A549 (cell line): ENCODE measurements at regions not wholly inside any gene's neighbourhood (a gene's known extent, or its start where the extent isn't known, plus 50 kb on each side); places are given as distances from the start of the nearest gene placed in this dataset.
A peak's percentile ranks its signal among the peaks of the same experiment; 100 is the strongest.

Experiments used
- ATAC-seq, 2 experiments: fragments of 200-7000 bp in 1 of 2; fragments of >200 bp in 1 of 2; cut with Nextera tagmentation in 1 of 2; cut with Tn5 transposase in 1 of 2; 3 replicates each; pipeline versions ENCODE4 v1.8.0 to v1.9.1; 2018 to 2020; ENCODE audit warnings: mild to moderate bottlenecking in 1 of 2, moderate library complexity in 1 of 2
- CTCF ChIA-PET: fragments of 300-600 bp; sonication (Branson Sonifier 250); formaldehyde crosslinking; extraction: SDS; loops from one replicate; lab custom pipeline; 2021; ENCODE audit warnings: antibody characterized with exemption, inconsistent platforms; lab: Yijun Ruan, JAX
- POLR2A ChIA-PET: fragments of 350-600 bp; formaldehyde crosslinking; extraction: SDS; loops from one replicate; lab custom pipeline; 2021; ENCODE audit warnings: antibody characterized with exemption, inconsistent platforms; lab: Yijun Ruan, JAX
- DNase-seq, 2 experiments: peaks; one replicate each; pipeline versions ENCODE4 v3.0.0 to v3.0.0-alpha.2; 2011 to 2016; ENCODE audit warnings: low read depth in 1 of 2, low spot score in 1 of 2
- FAIRE-seq: peaks from 2 replicates; lab custom pipeline; 2011; peaks lifted over from hg19 to GRCh38; lab: Jason Lieb, UNC
- H3K27ac ChIP-seq, 2 experiments: fragments of >200 bp; sonication (Bioruptor Twin); formaldehyde crosslinking; 3 replicates each; pipeline ENCODE4 v1.5.1; 2016 to 2017
- H3K4me1 ChIP-seq: fragments of >200 bp; sonication (Bioruptor Twin); formaldehyde crosslinking; 3 replicates; pipeline ENCODE4 v1.6.1; 2016
- H3K4me2 ChIP-seq: fragments of >200 bp; sonication (Bioruptor Twin); formaldehyde crosslinking; 3 replicates; pipeline ENCODE4 v1.6.1; 2016
- H3K4me3 ChIP-seq: fragments of >200 bp; sonication (Bioruptor Twin); formaldehyde crosslinking; 3 replicates; pipeline ENCODE4 v1.5.1; 2016
- H3K9me3 ChIP-seq: fragments of >200 bp; sonication (Bioruptor Twin); formaldehyde crosslinking; 3 replicates; pipeline ENCODE4 v1.6.1; 2016
- ATOH8 ChIP-seq: fragments of 250-450 bp; sonication (Bioruptor Pico); IDR thresholded peaks from 2 replicates; pipeline ENCODE4 v1.5.0; 2020; ENCODE audit warnings: low read depth, mild to moderate bottlenecking, moderate library complexity
- CBX8 ChIP-seq: fragments of 200-600 bp; sonication (generic); IDR thresholded peaks from 2 replicates; pipeline ENCODE4 v1.6.1; 2016
- CEBPB ChIP-seq, 2 experiments: fragments of >200 bp in 1 of 2; sonication (Bioruptor Twin) in 1 of 2; formaldehyde crosslinking in 1 of 2; IDR thresholded peaks; 2 replicates each; pipeline ENCODE4 v1.6.1; 2012 to 2016
- CHD2 ChIP-seq: fragments of 150-350 bp; IDR thresholded peaks from 2 replicates; pipeline ENCODE4 v1.6.1; 2014; ENCODE audit warnings: low read length; ENCODE audit not compliant: partially characterized antibody
- ELK1 ChIP-seq: fragments of 150-350 bp; IDR thresholded peaks from 2 replicates; pipeline ENCODE4 v1.6.1; 2014; ENCODE audit warnings: low read depth, mild to moderate bottlenecking, low read length
- EP300 ChIP-seq, 2 experiments: fragments of >200 bp; sonication (Bioruptor Twin); formaldehyde crosslinking; IDR thresholded peaks; 2 replicates in 1 of 2; 3 replicates in 1 of 2; pipeline ENCODE4 v1.6.1; 2016 to 2017
- ESRRA ChIP-seq: fragments of 150-350 bp; IDR thresholded peaks from 2 replicates; pipeline ENCODE4 v1.6.1; 2014; ENCODE audit warnings: mild to moderate bottlenecking, low read length, borderline replicate concordance
- FOSL2 ChIP-seq, 2 experiments: fragments of 450-650 bp in 1 of 2; fragments of >200 bp in 1 of 2; sonication (Bioruptor Twin) in 1 of 2; formaldehyde crosslinking; IDR thresholded peaks; 2 replicates each; pipeline versions ENCODE4 v1.5.0 to v1.6.1; 2016 to 2020; ENCODE audit warnings: mild to moderate bottlenecking in 1 of 2, moderate library complexity in 1 of 2
- FOXS1 ChIP-seq: fragments of 250-450 bp; sonication (Bioruptor Pico); IDR thresholded peaks from 2 replicates; pipeline ENCODE4 v1.5.0; 2020; ENCODE audit warnings: mild to moderate bottlenecking, moderate library complexity
- HDAC2 ChIP-seq: fragments of 200-600 bp; sonication (generic); IDR thresholded peaks from 2 replicates; pipeline ENCODE4 v1.6.1; 2016
- HEYL ChIP-seq: fragments of 250-450 bp; sonication (Bioruptor Pico); IDR thresholded peaks from 2 replicates; pipeline ENCODE4 v1.8.0; 2021; ENCODE audit warnings: mild to moderate bottlenecking, moderate library complexity
- JUN ChIP-seq, 2 experiments: fragments of >200 bp; sonication (Bioruptor Twin); formaldehyde crosslinking; IDR thresholded peaks; 2 replicates in 1 of 2; 3 replicates in 1 of 2; pipeline ENCODE4 v1.6.1; 2016 to 2017
- KDM1A ChIP-seq: fragments of 200-600 bp; sonication (generic); IDR thresholded peaks from 2 replicates; pipeline ENCODE4 v1.6.1; 2016; ENCODE audit warnings: low read depth, mild to moderate bottlenecking
- MAFK ChIP-seq: fragments of 450-650 bp; IDR thresholded peaks from 2 replicates; pipeline ENCODE4 v1.6.1; 2014; ENCODE audit not compliant: partially characterized antibody
- MYC ChIP-seq: IDR thresholded peaks from 2 replicates; pipeline ENCODE4 v1.6.1; 2012; ENCODE audit warnings: mild to moderate bottlenecking, inconsistent platforms, low read length, improper control_type of control experiment, borderline replicate concordance
- NR3C1 ChIP-seq: fragments of >200 bp; sonication (Bioruptor Twin); formaldehyde crosslinking; IDR thresholded peaks from 3 replicates; pipeline ENCODE4 v1.6.1; 2017
- RAD21 ChIP-seq, 2 experiments: fragments of >200 bp in 1 of 2; sonication (Bioruptor Twin) in 1 of 2; formaldehyde crosslinking in 1 of 2; IDR thresholded peaks in 1 of 2; conservative IDR thresholded peaks in 1 of 2; 2 replicates in 1 of 2; 3 replicates in 1 of 2; pipeline ENCODE4 v1.6.1; 2012 to 2018; ENCODE audit warnings: inconsistent platforms in 1 of 2
- SMC3 ChIP-seq: fragments of >200 bp; sonication (Bioruptor Twin); formaldehyde crosslinking; IDR thresholded peaks from 3 replicates; pipeline ENCODE4 v1.6.1; 2018; ENCODE audit warnings: inconsistent platforms
- TFCP2L1 ChIP-seq: fragments of 250-450 bp; sonication (Bioruptor Pico); IDR thresholded peaks from 2 replicates; pipeline ENCODE4 v1.5.0; 2021; ENCODE audit warnings: mild to moderate bottlenecking
- USF2 ChIP-seq: fragments of 450-650 bp; IDR thresholded peaks from 2 replicates; pipeline ENCODE4 v1.6.1; 2014; ENCODE audit warnings: antibody characterized with exemption
- ZC3H11A ChIP-seq: fragments of 450-650 bp; IDR thresholded peaks from 2 replicates; pipeline ENCODE4 v1.6.1; 2014; ENCODE audit warnings: antibody characterized with exemption, mild to moderate bottlenecking
- ZFP36 ChIP-seq: fragments of 450-650 bp; IDR thresholded peaks from 2 replicates; pipeline ENCODE4 v1.6.1; 2014; ENCODE audit warnings: borderline replicate concordance; ENCODE audit not compliant: partially characterized antibody
- WGBS: methylation state at CpG from one replicate; pipeline ENCODE4 v1.1.6; 2017; ENCODE audit errors: missing lambda C conversion rate; 5-methylcytosine and 5-hydroxymethylcytosine counted together

- TF ChIP-seq HDAC2 (no peak), ZC3H11A (no peak), CHD2 (no peak), MYC (peak; percentile 77; the same call in 1 of the 2 replicates), FOXS1 (CRISPR knock-in tag) (peak; percentile 35; the same call in 1 of the 2 replicates), KDM1A (no peak), ELK1 (no peak), HEYL (CRISPR knock-in tag) (no peak), JUN (IDR thresholded peaks at IDR 0.05) (peak; percentile 66 to 90; a peak in 4 of 5 replicates), FOSL2 (IDR thresholded peaks at IDR 0.05) (no peak), FOSL2 (CRISPR knock-in tag; IDR thresholded peaks at IDR 0.05) (peak; percentile 42; the same call in 1 of the 2 replicates)
Observed at GRCh38 chr9:6703898-6704639, 53.7 kb upstream of the KDM4C start (continued).

GRCh38 chr9:6702707-6703106 is 55.1 kb upstream of the KDM4C start:
- CTCF ChIA-PET = no interaction called here
- FAIRE-seq = no peak

GRCh38 chr9:6696178-6696577 is 50.6 kb upstream of the GLDC start:
- H3K9me3 ChIP-seq = no peaks in the 10 kb centered on the region
- no peaks in the 10 kb centered on the region for H3K4me1 ChIP-seq
- ChIA-PET POLR2A (no interaction called here), CTCF (interaction anchor here (1.3 kb wide), 1 partner anchor 10 kb away, joined by 5 read pairs; no protein-coding TSS in a partner anchor)
- WGBS = 92% methylated on average over 9 of the region's 9 CpGs
- DNase-seq = no peak
- H3K4me3 ChIP-seq = no peak overlapping the region
- TF ChIP-seq JUN (IDR thresholded peaks at IDR 0.05) = no peak
- TF ChIP-seq CBX8 = no peak
- TF ChIP-seq ATOH8 (CRISPR knock-in tag) = no peak
- no peak for TF ChIP-seq CHD2
- TF ChIP-seq MAFK = no peak
- no peak for TF ChIP-seq ZFP36
- TF ChIP-seq EP300 (IDR thresholded peaks at IDR 0.05) = no peak
- no peak for TF ChIP-seq USF2
- TF ChIP-seq NR3C1 = no peak
- no peak for TF ChIP-seq TFCP2L1 (CRISPR knock-in tag)
- no peak for TF ChIP-seq CEBPB (IDR thresholded peaks at IDR 0.05)
- TF ChIP-seq ESRRA = no peak
- no peak for TF ChIP-seq SMC3
- TF ChIP-seq HDAC2 = no peak
- no peak for TF ChIP-seq RAD21 (conservative IDR thresholded peaks at IDR 0.05 in 1 of 2, IDR thresholded peaks at IDR 0.05 in 1 of 2)
- TF ChIP-seq, all 56 proteins: peak for 0
- ATAC-seq (no peak), FAIRE-seq (no peak)
- Histone ChIP-seq H3K27ac (no peak overlapping the region), H3K4me2 (no peak overlapping the region)

More at GRCh38 chr9:6702707-6703106, 55.1 kb upstream of the KDM4C start:
- Histone ChIP-seq H3K27ac (no peak overlapping the region), H3K4me1 (peaks cover 4% of the 10 kb centered on the region; the same call in 2 of the 3 replicates), H3K9me3 (no peaks in the 10 kb centered on the region), H3K4me2 (peak overlapping the region; percentile 82)
- POLR2A ChIA-PET = interaction anchor here (4.0 kb wide), 1 partner anchor 55 kb away, joined by 32 read pairs; the partner anchor contains the start of gene KDM4C
- WGBS = 92% methylated on average over 7 of the region's 7 CpGs
- TF ChIP-seq FOXS1 (CRISPR knock-in tag) (no peak), FOSL2 (IDR thresholded peaks at IDR 0.05) (no peak), FOSL2 (CRISPR knock-in tag; IDR thresholded peaks at IDR 0.05) (peak; percentile 25; the same call in 1 of the 2 replicates)
- TF ChIP-seq, all 56 proteins: peak for 1
- no peak for ATAC-seq
- H3K4me3 ChIP-seq = no peak overlapping the region
- no peak for DNase-seq
